ENCODE measurements at regions not wholly inside any gene's neighbourhood (a gene's known extent, or its start where the extent isn't known, plus 50 kb on each side); places are given as distances from the start of the nearest gene placed in this dataset.

GRCh38 chr20:57767441-57767840, 57.6 kb upstream of the PMEPA1 start:
- no peak overlapping the region for H3K4me2 ChIP-seq (ENCODE audit: low read depth, low read length, poor library complexity, severe bottlenecking)

GRCh38 chr20:57763235-57763595, 53.4 kb upstream of the PMEPA1 start:
- H3K4me2 ChIP-seq (ENCODE audit: low read depth, low read length, poor library complexity, severe bottlenecking), result no peak overlapping the region
- no peak overlapping the region for H3K27ac ChIP-seq (ENCODE audit: low read depth, low read length)
- H2AFZ ChIP-seq (ENCODE audit: low read depth, low read length, severe bottlenecking), result no peak overlapping the region
- H4K20me1 ChIP-seq (ENCODE audit: low read depth, low read length), result no peaks in the 10 kb centered on the region
- H3K4me3 ChIP-seq (ENCODE audit: insufficient read depth, low read length, poor library complexity, severe bottlenecking), result no peak overlapping the region
- no peaks in the 10 kb centered on the region for H3K9me2 ChIP-seq (replicated peaks; ENCODE audit: insufficient read depth, low read length)
- no peaks in the 10 kb centered on the region for H3K27me3 ChIP-seq (ENCODE audit: low read length)
- H3K9ac ChIP-seq (ENCODE audit: low read length), result no peak overlapping the region
- H3K79me2 ChIP-seq (ENCODE audit: insufficient read depth, low read length), result no peaks in the 10 kb centered on the region
- H3K36me3 ChIP-seq (ENCODE audit: low read length), result 0 out of 2 replicates have a peak, but pooled peaks cover 3% of the 10 kb centered on the region
- TF ChIP-seq CTCF (IDR thresholded peaks at IDR 0.05; ENCODE audit: insufficient read depth, low read length, poor library complexity, severe bottlenecking) (no peak), EZH2phosphoT487 (conservative IDR thresholded peaks at IDR 0.05; ENCODE audit: low read length) (no peak)
- H3F3A ChIP-seq (ENCODE audit: insufficient read depth), result no peaks in the 10 kb centered on the region
- no peaks in the 10 kb centered on the region for H3K9me3 ChIP-seq (ENCODE audit: insufficient read depth, low read length)

More at GRCh38 chr20:57767441-57767840, 57.6 kb upstream of the PMEPA1 start:
- no peaks in the 10 kb centered on the region for H3K79me2 ChIP-seq (ENCODE audit: insufficient read depth, low read length)
- H2AFZ ChIP-seq (ENCODE audit: low read depth, low read length, severe bottlenecking), result no peak overlapping the region
- no peaks in the 10 kb centered on the region for H3K9me3 ChIP-seq (ENCODE audit: insufficient read depth, low read length)
- no peak for TF ChIP-seq CTCF (IDR thresholded peaks at IDR 0.05; ENCODE audit: insufficient read depth, low read length, poor library complexity, severe bottlenecking)
- no peak for TF ChIP-seq EZH2phosphoT487 (conservative IDR thresholded peaks at IDR 0.05; ENCODE audit: low read length)
- no peaks in the 10 kb centered on the region for H3K27me3 ChIP-seq (ENCODE audit: low read length)
- no peaks in the 10 kb centered on the region for H3F3A ChIP-seq (ENCODE audit: insufficient read depth)
- no peak overlapping the region for H3K4me3 ChIP-seq (ENCODE audit: insufficient read depth, low read length, poor library complexity, severe bottlenecking)
- H3K36me3 ChIP-seq (ENCODE audit: low read length), result 0 out of 2 replicates have a peak, but pooled peaks cover 3% of the 10 kb centered on the region
- H3K27ac ChIP-seq (ENCODE audit: low read depth, low read length), result no peak overlapping the region
- no peak overlapping the region for H3K9ac ChIP-seq (ENCODE audit: low read length)
- H3K9me2 ChIP-seq (replicated peaks; ENCODE audit: insufficient read depth, low read length), result no peaks in the 10 kb centered on the region
- H4K20me1 ChIP-seq (ENCODE audit: low read depth, low read length), result no peaks in the 10 kb centered on the region

- no peaks in the 10 kb centered on the region for H4K20me1 ChIP-seq (ENCODE audit: low read depth, low read length)
- H3K27me3 ChIP-seq (ENCODE audit: low read length), result no peaks in the 10 kb centered on the region
- no peaks in the 10 kb centered on the region for H3K79me2 ChIP-seq (ENCODE audit: insufficient read depth, low read length)
- H3K4me2 ChIP-seq (ENCODE audit: low read depth, low read length, poor library complexity, severe bottlenecking), result no peak overlapping the region
- TF ChIP-seq EZH2phosphoT487 (conservative IDR thresholded peaks at IDR 0.05; ENCODE audit: low read length), result no peak
- no peak for TF ChIP-seq CTCF (IDR thresholded peaks at IDR 0.05; ENCODE audit: insufficient read depth, low read length, poor library complexity, severe bottlenecking)
- H3K4me3 ChIP-seq (ENCODE audit: insufficient read depth, low read length, poor library complexity, severe bottlenecking), result no peak overlapping the region
- no peaks in the 10 kb centered on the region for H3F3A ChIP-seq (ENCODE audit: insufficient read depth)
- H3K9ac ChIP-seq (ENCODE audit: low read length), result no peak overlapping the region
- no peak overlapping the region for H2AFZ ChIP-seq (ENCODE audit: low read depth, low read length, severe bottlenecking)
- no peaks in the 10 kb centered on the region for H3K9me3 ChIP-seq (ENCODE audit: insufficient read depth, low read length)
- 0 out of 2 replicates have a peak, but pooled peaks cover 3% of the 10 kb centered on the region for H3K36me3 ChIP-seq (ENCODE audit: low read length)
- no peaks in the 10 kb centered on the region for H3K9me2 ChIP-seq (replicated peaks; ENCODE audit: insufficient read depth, low read length)
- H3K27ac ChIP-seq (ENCODE audit: low read depth, low read length), result no peak overlapping the region
These were observed 52.9 kb upstream of the PMEPA1 start for GRCh38 chr20:57762531-57763234.
